Stomach (tissue), 8 donors: ENCODE measurements at regions not wholly inside any gene's neighbourhood (a gene's known extent, or its start where the extent isn't known, plus 50 kb on each side); places are given as distances from the start of the nearest gene placed in this dataset.
"Not testable (repeated sequence)": the region's sequence is repeated elsewhere in the genome, so short reads cannot be mapped to it uniquely, and the experiment has no call there.

Experiments
- DNase-seq, 2 donors: peaks; one replicate each; pipeline versions ENCODE4 v3.0.0 to v3.0.0-alpha.2; 2013 to 2019
- H3K27ac ChIP-seq, 5 donors: fragments of 200-600 bp in 4 of 5; sonication (generic) in 4 of 5; one replicate each; pipeline ENCODE4 v1.5.1; 2013 to 2019; ENCODE audit warnings: mild to moderate bottlenecking in 1 of 5, moderate library complexity in 1 of 5
- H3K27me3 ChIP-seq, 3 donors: fragments of 200-600 bp; sonication (generic); one replicate each; pipeline ENCODE4 v1.5.1; 2017 to 2019; ENCODE audit warnings: mixed run types in 1 of 3
- H3K36me3 ChIP-seq, 4 donors: fragments of 200-600 bp; sonication (generic); 1 replicate in 3 of 4; 2 replicates in 1 of 4; pipeline ENCODE4 v1.5.1; 2016 to 2019
- H3K4me1 ChIP-seq, 4 donors: fragments of 200-600 bp; sonication (generic); one replicate each; pipeline ENCODE4 v1.5.1; 2016 to 2019
- H3K4me3 ChIP-seq, 4 donors: fragments of 200-600 bp; sonication (generic) in 3 of 4; one replicate each; pipeline ENCODE4 v1.5.1; 2016 to 2019; ENCODE audit warnings: mild to moderate bottlenecking in 1 of 4
- H3K9me3 ChIP-seq, 4 donors: fragments of 200-600 bp; sonication (generic); one replicate each; pipeline ENCODE4 v1.5.1; 2016 to 2019
- CTCF ChIP-seq, 7 experiments: fragments of 450-650 bp in 4 of 7; fragments of 200-600 bp in 3 of 7; sonication (generic) in 3 of 7; IDR thresholded peaks; one replicate each; pipeline ENCODE4 v1.5.1; 2016 to 2019; ENCODE audit warnings: antibody characterized with exemption in 7 of 7, control low read depth in 2 of 7, mild to moderate bottlenecking in 1 of 7
- EP300 ChIP-seq: sonication (generic); formaldehyde crosslinking; IDR thresholded peaks from one replicate; pipeline ENCODE4 v1.6.1; 2017; ENCODE audit warnings: antibody characterized with exemption
- POLR2A ChIP-seq, 4 donors: fragments of 450-650 bp; IDR thresholded peaks; one replicate each; pipeline ENCODE4 v1.6.1; 2016; ENCODE audit warnings: antibody characterized with exemption in 4 of 4, control low read depth in 2 of 4, mild to moderate bottlenecking in 1 of 4, moderate library complexity in 1 of 4
- POLR2AphosphoS5 ChIP-seq, 3 donors: sonication (generic); formaldehyde crosslinking; IDR thresholded peaks; one replicate each; pipeline ENCODE4 v1.6.1; 2016; ENCODE audit warnings: antibody characterized with exemption in 3 of 3
- WGBS, 5 donors: extraction: QIAGEN DNeasy Blood & Tissue Kit in 3 of 5; methylation state at CpG; one replicate each; pipeline versions ENCODE4 v1.1.5 to v1.1.7; 2013 to 2018; 5-methylcytosine and 5-hydroxymethylcytosine counted together
- intact Hi-C: fragments of 100-400 bp; cut with DNase I; formaldehyde crosslinking; loops from one replicate; pipeline ENCODE4 v1.15.1; 2023; ENCODE audit warnings: low total_unique reads
- donor health status: healthy with polysubstance abuse.
- donor health status: Bipolar disorder and iron deficiency.
- donor health status: healthy.

DNA sequence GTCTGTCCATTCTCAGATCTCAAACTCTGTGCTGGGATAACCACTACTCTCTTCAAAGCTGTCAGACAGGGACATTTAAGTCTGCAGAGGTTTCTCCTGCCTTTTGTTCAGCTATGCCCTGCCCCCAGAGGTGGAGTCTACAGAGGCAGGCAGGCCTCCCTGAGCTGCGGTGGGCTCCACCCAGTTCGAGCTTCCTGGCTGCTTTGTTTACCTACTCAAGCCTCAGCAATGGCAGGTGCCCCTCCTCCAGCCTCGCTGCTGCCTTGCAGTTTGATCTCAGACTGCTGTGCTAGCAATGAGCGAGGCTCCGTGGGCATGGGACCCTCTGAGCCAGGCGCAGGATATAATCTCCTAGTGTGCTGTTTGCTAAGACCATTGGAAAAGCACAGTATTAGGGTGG, 53.1 kb upstream of the HUNK start:
- H3K4me3 ChIP-seq, intact Hi-C loops, H3K27ac ChIP-seq, H3K27me3 ChIP-seq, H3K36me3 ChIP-seq, DNase-seq, H3K9me3 ChIP-seq, H3K4me1 ChIP-seq: not testable (repeated sequence)
- 61 to 75% (median 67%) methylated on average over 5 to 6 of the region's 6 CpGs for WGBS, 5 donors

GRCh38 chr21:31814356-31814755, 58.5 kb upstream of the HUNK start:
- H3K36me3 ChIP-seq, H3K9me3 ChIP-seq, DNase-seq, H3K4me3 ChIP-seq, intact Hi-C loops, H3K27ac ChIP-seq, H3K27me3 ChIP-seq, H3K4me1 ChIP-seq: not testable (repeated sequence)
- WGBS, 5 donors, result 78 to 100% (median 94%) methylated on average over 3 of the region's 3 CpGs

- WGBS, 5 donors, result 91 to 100% (median 97%) methylated on average over 1 of the region's 1 CpG
- intact Hi-C loops, result no loop called here
- Histone ChIP-seq H3K9me3 (no peaks in the 10 kb centered on the region), H3K4me3 (no peak overlapping the region), H3K27me3 (no peaks in the 10 kb centered on the region), H3K36me3 (no peaks in the 10 kb centered on the region), H3K27ac (no peak overlapping the region), H3K4me1 (no peaks in the 10 kb centered on the region)
- no peak for TF ChIP-seq POLR2A (IDR thresholded peaks at IDR 0.05)
- TF ChIP-seq EP300, result no peak
- no peak for TF ChIP-seq POLR2AphosphoS5 (IDR thresholded peaks at IDR 0.05)
- no peak for TF ChIP-seq CTCF (IDR thresholded peaks at IDR 0.05)
- DNase-seq, result no peak
Measured at GRCh38 chr21:31813862-31814261, 59.0 kb upstream of the HUNK start.

- intact Hi-C loops, result no loop called here
- WGBS, 5 donors, result 40 to 47% (median 45%) methylated on average over 5 of the region's 5 CpGs
- no peak overlapping the region for H3K27ac ChIP-seq
- no peaks in the 10 kb centered on the region for H3K36me3 ChIP-seq
- H3K9me3 ChIP-seq, result no peaks in the 10 kb centered on the region
- no peak for DNase-seq
- H3K4me3 ChIP-seq, result no peak overlapping the region
- H3K4me1 ChIP-seq, result no peaks in the 10 kb centered on the region
- peaks cover 0 to 33% (median 5%) of the 10 kb centered on the region in 3 donors for H3K27me3 ChIP-seq
- TF ChIP-seq POLR2AphosphoS5 (IDR thresholded peaks at IDR 0.05), result no peak
- TF ChIP-seq POLR2A (IDR thresholded peaks at IDR 0.05), result no peak
- no peak for TF ChIP-seq CTCF (IDR thresholded peaks at IDR 0.05)
- no peak for TF ChIP-seq EP300
Measured at GRCh38 chr21:31804008-31804394, 68.8 kb upstream of the HUNK start.

DNA sequence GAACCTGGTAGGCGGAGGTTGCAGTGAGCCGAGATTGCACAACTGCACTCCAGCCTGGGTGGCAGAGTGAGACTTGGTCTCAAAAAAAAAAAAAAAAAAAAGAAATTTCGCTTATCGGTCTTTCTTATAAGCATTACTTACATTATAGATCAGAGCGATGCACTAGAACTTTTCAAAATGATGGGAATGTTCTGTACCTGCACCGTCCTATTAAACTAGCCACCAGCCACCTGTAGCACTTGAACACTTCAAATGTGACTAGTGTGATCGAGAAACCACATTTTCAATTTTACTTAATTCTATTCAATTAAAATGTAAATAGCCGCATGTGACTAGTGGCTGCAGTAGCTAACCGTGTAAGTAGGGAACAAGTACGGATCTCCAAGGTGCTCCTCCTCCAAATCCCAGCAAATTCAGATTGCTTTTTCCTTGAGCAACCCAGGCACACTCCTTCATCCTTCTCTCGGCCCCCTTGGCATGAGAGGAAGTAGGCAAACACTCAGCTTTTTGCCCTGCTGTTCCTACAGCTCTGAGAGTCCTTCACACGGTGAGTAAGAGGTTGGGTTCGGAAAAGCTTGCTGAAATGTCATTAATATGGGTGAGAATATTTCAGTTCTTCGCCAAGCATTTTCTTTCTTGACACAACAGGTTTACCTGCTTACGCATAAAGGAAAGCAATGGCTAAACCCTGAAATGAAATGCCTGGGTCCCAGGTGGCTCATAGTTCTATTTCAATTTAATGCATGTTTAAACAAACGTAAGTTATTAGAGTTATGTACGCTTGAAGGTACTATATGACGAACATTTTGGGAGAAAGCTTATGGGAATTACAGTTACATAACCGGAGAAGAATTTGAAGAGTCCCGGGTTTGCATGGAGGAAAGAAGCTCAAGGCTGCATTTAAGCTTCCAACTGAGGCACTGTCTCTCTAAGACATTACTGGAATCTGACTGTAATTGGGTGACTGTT, 69.5 kb upstream of the HUNK start:
- H3K36me3 ChIP-seq, result no peaks in the 10 kb centered on the region
- TF ChIP-seq CTCF (IDR thresholded peaks at IDR 0.05) (no peak), POLR2A (IDR thresholded peaks at IDR 0.05) (no peak), EP300 (no peak), POLR2AphosphoS5 (IDR thresholded peaks at IDR 0.05) (no peak)
- DNase-seq, result no peak
- 81 to 85% (median 82%) methylated on average over 20 of the region's 20 CpGs for WGBS, 5 donors
- H3K4me1 ChIP-seq, result no peaks in the 10 kb centered on the region
- H3K4me3 ChIP-seq, result no peak overlapping the region
- no peaks in the 10 kb centered on the region for H3K9me3 ChIP-seq
- H3K27ac ChIP-seq, result no peak overlapping the region
- H3K27me3 ChIP-seq, result peaks cover 0 to 33% (median 5%) of the 10 kb centered on the region in 3 donors
- intact Hi-C loops, result no loop called here
